ENCODE measurements at regions not wholly inside any gene's neighbourhood (a gene's known extent, or its start where the extent isn't known, plus 50 kb on each side); places are given as distances from the start of the nearest gene placed in this dataset.

DNA sequence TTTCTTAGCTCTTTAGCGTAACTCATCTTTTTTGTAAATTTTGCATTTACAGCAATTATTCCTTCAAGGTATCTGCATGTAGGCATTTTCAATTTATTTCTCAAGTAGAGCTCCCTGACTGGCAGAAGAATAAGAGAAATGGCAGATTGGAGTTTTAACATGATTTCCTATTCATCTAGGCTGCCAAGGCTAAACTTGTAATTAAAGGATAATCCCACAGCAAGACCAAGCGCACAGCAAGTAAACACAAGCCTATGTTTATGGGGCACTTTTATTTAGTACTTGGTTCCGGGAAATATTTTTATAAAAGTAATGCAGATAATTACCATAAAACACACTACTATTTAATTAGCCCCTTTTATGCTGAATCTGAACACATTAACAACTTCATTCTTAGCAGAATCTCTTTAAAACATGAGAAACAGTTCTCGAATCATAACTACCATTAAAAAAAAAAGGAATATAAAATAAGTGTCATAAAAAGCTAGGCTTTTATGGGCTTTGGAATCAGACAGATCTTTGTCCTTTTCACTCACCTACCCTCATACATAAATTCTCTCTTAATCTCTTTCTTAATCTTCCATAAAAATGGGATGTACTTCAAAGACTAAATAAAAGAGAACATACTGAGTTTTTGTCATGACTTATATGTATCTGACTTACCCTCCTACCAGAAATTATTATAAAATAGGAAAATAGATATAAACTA is 961.6 kb upstream of the MIR17HG start:
- TF ChIP-seq SIX5 (IDR thresholded peaks at IDR 0.05; ENCODE audit: borderline replicate concordance in 1 of 2, insufficient read depth in 1 of 2, low read depth in 1 of 2, low read length in 2 of 2), result no peak
- TF ChIP-seq NFRKB (IDR thresholded peaks at IDR 0.05; ENCODE audit: low read depth), result no peak
- no peak for TF ChIP-seq NFIC (IDR thresholded peaks at IDR 0.05)
- TF ChIP-seq SAP30 (IDR thresholded peaks at IDR 0.05; ENCODE audit: borderline replicate concordance, insufficient read depth, low read depth, low read length, poor library complexity, severe bottlenecking), result no peak
- no peak for TF ChIP-seq ZBTB7A (IDR thresholded peaks at IDR 0.05; ENCODE audit: borderline replicate concordance, control insufficient read depth, low read depth, low read length)
- TF ChIP-seq ZNF174 (CRISPR knock-in tag; IDR thresholded peaks at IDR 0.05), result no peak
- TF ChIP-seq NFYB (IDR thresholded peaks at IDR 0.05; ENCODE audit: extremely low read depth, insufficient read length), result no peak
- TF ChIP-seq MXI1 (IDR thresholded peaks at IDR 0.05; ENCODE audit: low read depth, low read length), result no peak

Measured in K562 (cell line).